Activated naive CD4-positive, alpha-beta T cell treated with anti-CD3 and anti-CD28 coated beads for 36 hours (primary cell): ENCODE measurements at regions not wholly inside any gene's neighbourhood (a gene's known extent, or its start where the extent isn't known, plus 50 kb on each side); places are given as distances from the start of the nearest gene placed in this dataset.
"Not testable (repeated sequence)": the region's sequence is repeated elsewhere in the genome, so short reads cannot be mapped to it uniquely, and the experiment has no call there.

ENCODE experiments used
- CTCF ChIA-PET: fragments of 350-600 bp; sonication (Branson Sonifier 250); formaldehyde crosslinking; loops from one replicate; lab custom pipeline; 2021; ENCODE audit warnings: antibody characterized with exemption; lab: Charles Lee
- DNase-seq: peaks from one replicate; pipeline ENCODE4 v3.0.0-alpha.2; 2020
- H3K27ac Mint-ChIP-seq: one replicate; pipeline ENCODE4 v1.8.0; 2021; ENCODE audit warnings: mild to moderate bottlenecking, mixed read lengths
- H3K27me3 Mint-ChIP-seq: one replicate; pipeline ENCODE4 v1.8.0; 2021; ENCODE audit warnings: low read depth, mixed read lengths
- H3K36me3 Mint-ChIP-seq: one replicate; pipeline ENCODE4 v1.8.0; 2021; ENCODE audit warnings: low read depth, mixed read lengths
- H3K4me1 Mint-ChIP-seq: one replicate; pipeline ENCODE4 v1.8.0; 2021; ENCODE audit warnings: low read depth, mixed read lengths
- H3K4me3 Mint-ChIP-seq: one replicate; pipeline ENCODE4 v1.8.0; 2021; ENCODE audit warnings: mild to moderate bottlenecking, moderate library complexity, mixed read lengths
- H3K9me3 Mint-ChIP-seq: one replicate; pipeline ENCODE4 v1.8.0; 2021; ENCODE audit warnings: mixed read lengths
- intact Hi-C: fragments of 100-400 bp; cut with micrococcal nuclease; formaldehyde crosslinking; loops from one replicate; pipeline ENCODE4 v1.15.1; 2023

- intact Hi-C loops: no loop called here
- CTCF ChIA-PET: no interaction called here
- DNase-seq: no peak
These were observed 52.0 kb downstream of the ZC3H11B start for GRCh38 chr1:219560856-219561255.

GRCh38 chr1:219559899-219560298 lies 53.0 kb downstream of the ZC3H11B start:
- CTCF ChIA-PET: no interaction called here
- H3K4me3 Mint-ChIP-seq: no peak overlapping the region
- no peak for DNase-seq
- no peaks in the 10 kb centered on the region for H3K36me3 Mint-ChIP-seq
- no peak overlapping the region for H3K27ac Mint-ChIP-seq
- intact Hi-C loops: no loop called here
- no peaks in the 10 kb centered on the region for H3K27me3 Mint-ChIP-seq
- peaks cover 2% of the 10 kb centered on the region for H3K9me3 Mint-ChIP-seq
- no peaks in the 10 kb centered on the region for H3K4me1 Mint-ChIP-seq

More at GRCh38 chr1:219560856-219561255, 52.0 kb downstream of the ZC3H11B start:
- no peak overlapping the region for H3K27ac Mint-ChIP-seq
- H3K27me3 Mint-ChIP-seq: no peaks in the 10 kb centered on the region
- no peak overlapping the region for H3K4me3 Mint-ChIP-seq
- no peaks in the 10 kb centered on the region for H3K4me1 Mint-ChIP-seq
- H3K36me3 Mint-ChIP-seq: no peaks in the 10 kb centered on the region
- H3K9me3 Mint-ChIP-seq: peaks cover 2% of the 10 kb centered on the region

- CTCF ChIA-PET: no interaction called here
- H3K4me1 Mint-ChIP-seq: no peaks in the 10 kb centered on the region
- H3K4me3 Mint-ChIP-seq: no peak overlapping the region
These were observed 57.1 kb downstream of the ZC3H11B start for GRCh38 chr1:219555806-219556205.

GRCh38 chr1:219555031-219555692 lies 57.7 kb downstream of the ZC3H11B start:
- Mint-ChIP-seq H3K27ac (no peak overlapping the region), H3K27me3 (no peaks in the 10 kb centered on the region), H3K4me3 (no peak overlapping the region), H3K4me1 (no peaks in the 10 kb centered on the region), H3K9me3 (no peaks in the 10 kb centered on the region), H3K36me3 (no peaks in the 10 kb centered on the region)
- intact Hi-C loops: no loop called here
- no peak for DNase-seq
- CTCF ChIA-PET: no interaction called here

More at GRCh38 chr1:219555806-219556205, 57.1 kb downstream of the ZC3H11B start:
- Mint-ChIP-seq H3K27me3 (no peaks in the 10 kb centered on the region), H3K27ac (no peak overlapping the region), H3K9me3 (no peaks in the 10 kb centered on the region), H3K36me3 (no peaks in the 10 kb centered on the region)
- DNase-seq: no peak
- intact Hi-C loops: no loop called here

- H3K9me3 Mint-ChIP-seq: no peaks in the 10 kb centered on the region
- intact Hi-C loops: no loop called here
- H3K27ac Mint-ChIP-seq: no peak overlapping the region
- H3K4me3 Mint-ChIP-seq: no peak overlapping the region
- H3K36me3 Mint-ChIP-seq: no peaks in the 10 kb centered on the region
- DNase-seq: no peak
- H3K4me1 Mint-ChIP-seq: no peaks in the 10 kb centered on the region
- CTCF ChIA-PET: no interaction called here
- H3K27me3 Mint-ChIP-seq: no peaks in the 10 kb centered on the region
These were observed 58.9 kb downstream of the ZC3H11B start for GRCh38 chr1:219553934-219554502.

- Mint-ChIP-seq H3K4me1 (no peaks in the 10 kb centered on the region), H3K27ac (no peak overlapping the region), H3K4me3 (no peak overlapping the region), H3K36me3 (no peaks in the 10 kb centered on the region), H3K27me3 (no peaks in the 10 kb centered on the region), H3K9me3 (no peaks in the 10 kb centered on the region)
- CTCF ChIA-PET: no interaction called here
- no peak for DNase-seq
- intact Hi-C loops: no loop called here
These were observed 62.7 kb downstream of the ZC3H11B start for GRCh38 chr1:219550201-219550600.

- CTCF ChIA-PET: no interaction called here
- intact Hi-C loops: no loop called here
- Mint-ChIP-seq H3K4me3 (no peak overlapping the region), H3K27me3 (no peaks in the 10 kb centered on the region), H3K4me1 (no peaks in the 10 kb centered on the region), H3K27ac (no peak overlapping the region), H3K9me3 (no peaks in the 10 kb centered on the region), H3K36me3 (no peaks in the 10 kb centered on the region)
- no peak for DNase-seq
These were observed 63.7 kb downstream of the ZC3H11B start for GRCh38 chr1:219549215-219549614.

- no peak overlapping the region for H3K4me3 Mint-ChIP-seq
- H3K9me3 Mint-ChIP-seq: no peaks in the 10 kb centered on the region
- intact Hi-C loops: no loop called here
- no peak overlapping the region for H3K27ac Mint-ChIP-seq
- CTCF ChIA-PET: no interaction called here
- H3K27me3 Mint-ChIP-seq: no peaks in the 10 kb centered on the region
- no peaks in the 10 kb centered on the region for H3K4me1 Mint-ChIP-seq
- DNase-seq: no peak
- no peaks in the 10 kb centered on the region for H3K36me3 Mint-ChIP-seq
These were observed 64.5 kb downstream of the ZC3H11B start for GRCh38 chr1:219548386-219548785.

- H3K27me3 Mint-ChIP-seq, H3K4me3 Mint-ChIP-seq, intact Hi-C loops, H3K36me3 Mint-ChIP-seq, H3K9me3 Mint-ChIP-seq, CTCF ChIA-PET, H3K27ac Mint-ChIP-seq, H3K4me1 Mint-ChIP-seq, DNase-seq: not testable (repeated sequence)
These were observed 67.1 kb downstream of the ZC3H11B start for GRCh38 chr1:219545756-219546155.

GRCh38 chr1:219544163-219544846 lies 68.6 kb downstream of the ZC3H11B start:
- Mint-ChIP-seq H3K36me3 (no peaks in the 10 kb centered on the region), H3K27me3 (no peaks in the 10 kb centered on the region), H3K4me1 (no peaks in the 10 kb centered on the region), H3K9me3 (no peaks in the 10 kb centered on the region), H3K27ac (no peak overlapping the region), H3K4me3 (no peak overlapping the region)
- intact Hi-C loops: no loop called here
- CTCF ChIA-PET: no interaction called here
- no peak for DNase-seq

- intact Hi-C loops: no loop called here
- CTCF ChIA-PET: no interaction called here
- DNase-seq: no peak
These were observed 69.9 kb downstream of the ZC3H11B start for GRCh38 chr1:219542828-219543518.

GRCh38 chr1:219541946-219542345 lies 71.0 kb downstream of the ZC3H11B start:
- Mint-ChIP-seq H3K4me3 (no peak overlapping the region), H3K9me3 (no peaks in the 10 kb centered on the region), H3K27ac (no peak overlapping the region), H3K36me3 (no peaks in the 10 kb centered on the region), H3K27me3 (no peaks in the 10 kb centered on the region), H3K4me1 (no peaks in the 10 kb centered on the region)
- CTCF ChIA-PET: no interaction called here
- DNase-seq: no peak
- intact Hi-C loops: no loop called here

More at GRCh38 chr1:219542828-219543518, 69.9 kb downstream of the ZC3H11B start:
- Mint-ChIP-seq H3K27ac (no peak overlapping the region), H3K27me3 (no peaks in the 10 kb centered on the region), H3K4me3 (no peak overlapping the region), H3K4me1 (no peaks in the 10 kb centered on the region), H3K36me3 (no peaks in the 10 kb centered on the region), H3K9me3 (no peaks in the 10 kb centered on the region)
